GM19397 (cell line): ENCODE measurements at regions not wholly inside any gene's neighbourhood (a gene's known extent, or its start where the extent isn't known, plus 50 kb on each side); places are given as distances from the start of the nearest gene placed in this dataset.
"Not testable (repeated sequence)": the region's sequence is repeated elsewhere in the genome, so short reads cannot be mapped to it uniquely, and the experiment has no call there.

ENCODE experiments used
- ATAC-seq: cut with Tn5 transposase; IDR thresholded peaks from one replicate; pipeline ENCODE4 v1.9.1; 2021; ENCODE audit warnings: mild to moderate bottlenecking, moderate library complexity; ENCODE audit not compliant: unreplicated experiment

DNA sequence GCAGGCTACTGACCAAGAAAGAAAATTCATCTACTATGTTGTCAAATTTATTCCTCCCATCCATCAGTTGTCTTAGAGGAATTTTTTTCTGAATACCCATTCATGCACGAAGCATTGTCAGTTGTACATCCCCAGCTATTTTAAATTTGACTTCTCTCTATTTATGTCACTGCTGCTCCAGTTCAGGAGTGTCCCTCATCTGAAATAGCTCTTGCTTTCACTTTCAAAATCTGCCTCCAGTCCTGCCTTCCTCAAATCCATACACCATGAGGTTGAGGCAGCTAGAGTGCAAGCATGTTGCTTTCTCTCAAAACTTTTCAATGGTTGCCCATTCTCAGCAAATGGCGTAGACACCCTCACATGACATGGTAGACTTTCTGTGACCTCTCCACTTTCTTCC is 335.4 kb upstream of the CDH2 start:
- no peak for ATAC-seq

GRCh38 chr18:28511413-28511821 is 334.5 kb upstream of the CDH2 start:
- no peak for ATAC-seq

GRCh38 chr18:28510210-28510609 is 333.3 kb upstream of the CDH2 start:
- no peak for ATAC-seq

- ATAC-seq = no peak
Observed at GRCh38 chr18:28504066-28504465, 327.1 kb upstream of the CDH2 start.

GRCh38 chr18:28494151-28494550 is 317.2 kb upstream of the CDH2 start:
- ATAC-seq = no peak

GRCh38 chr18:28485918-28486317 is 309.0 kb upstream of the CDH2 start:
- ATAC-seq = no peak

GRCh38 chr18:28485210-28485801 is 308.4 kb upstream of the CDH2 start:
- ATAC-seq = no peak

DNA sequence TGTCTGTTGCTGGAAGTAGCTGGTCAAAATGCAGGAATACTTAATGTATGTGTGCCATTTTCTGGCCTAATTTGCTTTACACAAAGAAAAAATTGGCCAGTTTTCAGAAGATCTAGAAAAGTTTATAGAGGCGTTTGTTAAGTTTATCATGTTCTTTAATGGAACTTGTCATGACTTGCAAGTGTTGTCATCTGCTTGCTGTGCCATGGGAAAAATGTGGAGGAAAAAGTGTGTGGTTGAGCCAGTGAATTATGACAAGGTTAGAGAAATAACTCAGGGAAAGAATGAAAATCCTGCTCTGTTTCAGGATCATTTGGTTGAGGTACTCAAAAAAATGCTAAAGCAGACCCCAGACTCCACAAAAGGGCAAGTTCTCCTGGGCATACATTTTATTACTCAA is 301.6 kb upstream of the CDH2 start:
- ATAC-seq = no peak

- ATAC-seq = no peak
Observed at GRCh38 chr18:28476302-28476701, 299.4 kb upstream of the CDH2 start.

- no peak for ATAC-seq
Observed at GRCh38 chr18:28469946-28470345, 293.0 kb upstream of the CDH2 start.

DNA sequence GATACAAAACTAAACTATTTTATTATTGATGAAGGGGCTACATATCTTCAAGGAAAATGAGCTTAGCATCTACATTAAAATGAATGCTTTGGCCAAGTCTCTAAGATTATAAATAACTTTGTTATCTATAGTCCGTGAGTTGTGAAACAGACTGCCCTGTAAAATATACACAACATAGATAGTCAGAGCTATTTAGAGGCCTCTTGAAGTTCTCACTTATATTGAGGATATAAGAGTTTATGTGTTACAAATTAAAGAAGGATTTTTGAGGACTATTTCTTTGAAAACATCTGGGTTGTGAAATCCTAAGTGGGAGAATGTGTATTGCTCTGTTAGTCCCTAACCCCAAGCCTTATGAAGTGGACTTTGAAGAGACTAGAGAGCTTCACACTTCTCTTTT is 292.0 kb upstream of the CDH2 start:
- ATAC-seq = no peak

- no peak for ATAC-seq
Observed at GRCh38 chr18:28466204-28466603, 289.3 kb upstream of the CDH2 start.

GRCh38 chr18:28459587-28459986 is 282.7 kb upstream of the CDH2 start:
- no peak for ATAC-seq

GRCh38 chr18:28458751-28459150 is 281.8 kb upstream of the CDH2 start:
- no peak for ATAC-seq

DNA sequence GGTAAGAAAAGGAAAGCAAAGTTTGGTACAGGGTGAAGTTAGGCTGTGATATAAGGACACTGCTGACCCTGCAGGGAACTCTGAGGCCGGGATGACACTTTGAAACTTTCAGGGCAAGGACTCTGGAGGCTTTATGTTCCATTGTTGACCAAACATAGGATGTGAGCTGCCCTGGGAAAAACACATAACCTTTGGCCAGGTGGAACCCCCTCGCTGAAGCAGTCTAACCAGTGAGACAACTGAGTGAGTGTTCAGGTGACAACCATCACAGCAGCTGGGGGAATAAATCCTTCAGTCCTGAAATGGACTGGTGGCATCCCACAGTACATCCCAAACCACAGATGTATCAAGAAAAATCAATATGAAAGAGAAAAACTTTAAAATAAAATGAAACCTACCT is 280.9 kb upstream of the CDH2 start:
- ATAC-seq = no peak

GRCh38 chr18:28455971-28456370 is 279.0 kb upstream of the CDH2 start:
- ATAC-seq = no peak

GRCh38 chr18:28439870-28440269 is 262.9 kb upstream of the CDH2 start:
- ATAC-seq = no peak

- ATAC-seq = no peak
Observed at GRCh38 chr18:28438381-28438780, 261.5 kb upstream of the CDH2 start.

GRCh38 chr18:28432339-28432738 is 255.4 kb upstream of the CDH2 start:
- ATAC-seq = no peak

DNA sequence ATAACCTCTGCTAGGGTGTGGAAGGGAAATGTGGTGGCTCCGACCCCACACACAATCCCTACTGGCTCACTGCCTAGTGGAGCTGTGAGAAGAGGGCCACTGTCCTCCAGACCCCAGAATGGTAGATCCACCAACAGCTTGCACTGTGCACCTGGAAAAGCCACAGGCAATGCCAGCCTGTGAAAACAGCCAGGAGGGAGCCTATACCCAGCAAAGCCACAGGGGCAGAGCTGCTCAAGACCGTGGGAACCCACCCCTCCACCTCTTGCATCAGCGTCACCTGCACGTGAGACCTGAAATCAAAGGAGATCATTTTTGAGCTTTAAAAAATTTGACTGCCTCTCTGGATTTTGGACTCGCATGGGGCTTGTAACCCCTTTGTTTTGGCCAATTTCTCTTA is 249.0 kb upstream of the CDH2 start:
- ATAC-seq = no peak

DNA sequence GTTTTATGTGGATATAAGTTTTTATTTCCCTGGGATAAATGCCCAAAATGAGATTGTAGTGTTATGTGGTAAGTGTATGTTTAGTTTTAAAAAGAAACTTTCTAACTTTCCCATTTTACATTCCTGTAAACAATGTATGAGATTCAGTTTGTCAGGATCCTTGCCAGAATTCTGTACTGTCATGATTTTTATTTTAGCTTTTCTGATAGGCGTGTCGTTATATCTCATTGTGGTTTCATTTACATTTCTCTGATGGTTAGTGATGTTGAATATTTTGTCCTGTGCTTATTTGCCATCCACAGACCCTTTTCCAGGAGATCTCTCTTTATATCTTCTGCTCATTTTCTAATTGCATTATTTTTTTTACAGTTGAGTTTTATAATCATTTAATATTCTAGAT is 245.6 kb upstream of the CDH2 start:
- ATAC-seq = no peak

- not testable (repeated sequence) for ATAC-seq
Observed at GRCh38 chr18:28421950-28422349, 245.0 kb upstream of the CDH2 start.

DNA sequence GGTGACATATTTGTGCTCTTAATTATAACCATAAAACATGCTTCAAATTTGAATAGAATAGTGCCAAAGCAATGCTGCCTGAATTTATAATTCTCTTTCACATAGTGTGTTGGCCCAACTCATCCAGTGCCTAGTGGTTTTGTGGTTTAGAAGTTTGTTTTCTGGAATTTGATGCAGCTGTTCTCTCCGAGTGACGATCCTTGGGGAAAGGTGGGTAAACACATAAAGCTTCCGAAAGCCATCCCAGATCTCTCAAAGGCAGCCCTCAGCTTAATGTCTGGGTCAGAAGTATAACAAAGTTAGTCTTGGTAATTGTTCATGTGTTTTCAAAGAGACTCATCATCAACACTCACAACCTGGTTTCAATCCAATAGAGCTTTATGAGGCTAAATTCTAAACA is 235.6 kb upstream of the CDH2 start:
- no peak for ATAC-seq

GRCh38 chr18:28411806-28412205 is 234.9 kb upstream of the CDH2 start:
- no peak for ATAC-seq
